ENCODE measurements at regions not wholly inside any gene's neighbourhood (a gene's known extent, or its start where the extent isn't known, plus 50 kb on each side); places are given as distances from the start of the nearest gene placed in this dataset.

GRCh38 chr9:2363781-2364180 is 257.8 kb upstream of the VLDLR start:
- TF ChIP-seq EP300 (IDR thresholded peaks at IDR 0.05; ENCODE audit: low read depth): no peak
- no peak for TF ChIP-seq CTCF (IDR thresholded peaks at IDR 0.05)
- no peak for TF ChIP-seq POLR2AphosphoS5 (IDR thresholded peaks at IDR 0.05)
- no peak for TF ChIP-seq POLR2A (IDR thresholded peaks at IDR 0.05)
- no peak for DNase-seq
- no peak overlapping the region for H3K4me3 ChIP-seq
- intact Hi-C loops (cut with DNase I; ENCODE audit: low total_unique reads) (no loop called here), in situ Hi-C loops (cut with MboI; ENCODE audit: low pct_ligation_motif_present in 1 of 4, low pct_unique_long_range_greater_than_20kb in 1 of 4, low sequenced_read_pairs in 3 of 4) (no loop called here)
- H3K36me3 ChIP-seq: no peaks in the 10 kb centered on the region
- WGBS, 2 donors (ENCODE audit: low coverage in 1 of 2): 85% methylated on average over 1 of the region's 1 CpG; no CpG with 5 or more reads in 1 of the 2 donors
- H3K4me1 ChIP-seq: no peaks in the 10 kb centered on the region
- H3K27me3 ChIP-seq: no peaks in the 10 kb centered on the region
- H3K27ac ChIP-seq: no peak overlapping the region
- no peaks in the 10 kb centered on the region for H3K9me3 ChIP-seq

- Histone ChIP-seq H3K9me3 (no peaks in the 10 kb centered on the region), H3K27me3 (no peaks in the 10 kb centered on the region), H3K36me3 (no peaks in the 10 kb centered on the region), H3K4me3 (no peak overlapping the region), H3K27ac (no peak overlapping the region), H3K4me1 (no peaks in the 10 kb centered on the region)
- intact Hi-C loops (cut with DNase I; ENCODE audit: low total_unique reads): no loop called here
- no CpG with 5 or more reads among the region's 1 CpG for WGBS, 2 donors (ENCODE audit: low coverage in 1 of 2)
- TF ChIP-seq POLR2A (IDR thresholded peaks at IDR 0.05) (no peak), CTCF (IDR thresholded peaks at IDR 0.05) (no peak), EP300 (IDR thresholded peaks at IDR 0.05; ENCODE audit: low read depth) (no peak), POLR2AphosphoS5 (IDR thresholded peaks at IDR 0.05) (no peak)
- DNase-seq: no peak
- in situ Hi-C loops (cut with MboI; ENCODE audit: low pct_ligation_motif_present in 1 of 4, low pct_unique_long_range_greater_than_20kb in 1 of 4, low sequenced_read_pairs in 3 of 4): no loop called here
These were observed 253.6 kb upstream of the VLDLR start for GRCh38 chr9:2367970-2368369.

GRCh38 chr9:2373648-2374047 is 247.9 kb upstream of the VLDLR start:
- Histone ChIP-seq H3K27ac (no peak overlapping the region), H3K36me3 (no peaks in the 10 kb centered on the region), H3K4me1 (no peaks in the 10 kb centered on the region), H3K4me3 (no peak overlapping the region), H3K9me3 (no peaks in the 10 kb centered on the region), H3K27me3 (no peaks in the 10 kb centered on the region)
- in situ Hi-C loops (cut with MboI; ENCODE audit: low pct_ligation_motif_present in 1 of 4, low pct_unique_long_range_greater_than_20kb in 1 of 4, low sequenced_read_pairs in 3 of 4): no loop called here
- no peak for DNase-seq
- WGBS, 2 donors (ENCODE audit: low coverage in 1 of 2): 63 to 100% methylated on average over 2 of the region's 2 CpGs
- TF ChIP-seq POLR2A (IDR thresholded peaks at IDR 0.05) (no peak), POLR2AphosphoS5 (IDR thresholded peaks at IDR 0.05) (no peak), CTCF (IDR thresholded peaks at IDR 0.05) (no peak), EP300 (IDR thresholded peaks at IDR 0.05; ENCODE audit: low read depth) (no peak)
- intact Hi-C loops (cut with DNase I; ENCODE audit: low total_unique reads): no loop called here

- Histone ChIP-seq H3K27ac (no peak overlapping the region), H3K27me3 (no peaks in the 10 kb centered on the region), H3K36me3 (no peaks in the 10 kb centered on the region), H3K4me3 (no peak overlapping the region), H3K9me3 (no peaks in the 10 kb centered on the region), H3K4me1 (no peaks in the 10 kb centered on the region)
- in situ Hi-C loops (cut with MboI; ENCODE audit: low pct_ligation_motif_present in 1 of 4, low pct_unique_long_range_greater_than_20kb in 1 of 4, low sequenced_read_pairs in 3 of 4): no loop called here
- TF ChIP-seq CTCF (IDR thresholded peaks at IDR 0.05): no peak
- no peak for TF ChIP-seq EP300 (IDR thresholded peaks at IDR 0.05; ENCODE audit: low read depth)
- no peak for TF ChIP-seq POLR2AphosphoS5 (IDR thresholded peaks at IDR 0.05)
- no peak for TF ChIP-seq POLR2A (IDR thresholded peaks at IDR 0.05)
- WGBS, 2 donors (ENCODE audit: low coverage in 1 of 2): 75 to 84% methylated on average over 2 of the region's 2 CpGs
- no peak for DNase-seq
- intact Hi-C loops (cut with DNase I; ENCODE audit: low total_unique reads): no loop called here
These were observed 246.5 kb upstream of the VLDLR start for GRCh38 chr9:2375114-2375513.

Measured in transverse colon (tissue), 4 donors.